Spinal cord (tissue), 9 donors: ENCODE measurements at regions not wholly inside any gene's neighbourhood (a gene's known extent, or its start where the extent isn't known, plus 50 kb on each side); places are given as distances from the start of the nearest gene placed in this dataset.

Source experiments
- DNase-seq, 6 donors: peaks; one replicate each; pipeline versions ENCODE4 v3.0.0 to v3.0.0-alpha.2; 2013 to 2015; ENCODE audit warnings: low spot score in 6 of 6, low read depth in 4 of 6
- H3K27ac ChIP-seq: one replicate; pipeline ENCODE4 v1.5.1; 2013; ENCODE audit warnings: low read depth, low read length, control low read depth
- H3K27me3 ChIP-seq: one replicate; pipeline ENCODE4 v1.6.1; 2013; ENCODE audit warnings: low read length; ENCODE audit not compliant: control insufficient read depth, insufficient read depth
- H3K36me3 ChIP-seq: one replicate; pipeline ENCODE4 v1.6.1; 2013; ENCODE audit warnings: low read length; ENCODE audit not compliant: control insufficient read depth, insufficient read depth
- H3K4me1 ChIP-seq: one replicate; pipeline ENCODE4 v1.6.1; 2013; ENCODE audit warnings: low read length; ENCODE audit not compliant: control insufficient read depth, insufficient read depth
- H3K4me3 ChIP-seq: one replicate; pipeline ENCODE4 v1.5.1; 2013; ENCODE audit warnings: low read depth, low read length, control low read depth
- H3K9me3 ChIP-seq: one replicate; pipeline ENCODE4 v1.6.1; 2013; ENCODE audit warnings: low read length; ENCODE audit not compliant: control insufficient read depth, insufficient read depth
- WGBS: methylation state at CpG from one replicate; pipeline ENCODE4 v1.1.5; 2013; ENCODE audit warnings: missing lambda C conversion rate; ENCODE audit not compliant: insufficient coverage; 5-methylcytosine and 5-hydroxymethylcytosine counted together
- donor health status: healthy.

- no peak for DNase-seq
- no peaks in the 10 kb centered on the region for H3K27me3 ChIP-seq
- WGBS = 76% methylated on average over 2 of the region's 4 CpGs
Measured at GRCh38 chr1:213423041-213423440, 372.0 kb downstream of the RPS6KC1 start.

DNA sequence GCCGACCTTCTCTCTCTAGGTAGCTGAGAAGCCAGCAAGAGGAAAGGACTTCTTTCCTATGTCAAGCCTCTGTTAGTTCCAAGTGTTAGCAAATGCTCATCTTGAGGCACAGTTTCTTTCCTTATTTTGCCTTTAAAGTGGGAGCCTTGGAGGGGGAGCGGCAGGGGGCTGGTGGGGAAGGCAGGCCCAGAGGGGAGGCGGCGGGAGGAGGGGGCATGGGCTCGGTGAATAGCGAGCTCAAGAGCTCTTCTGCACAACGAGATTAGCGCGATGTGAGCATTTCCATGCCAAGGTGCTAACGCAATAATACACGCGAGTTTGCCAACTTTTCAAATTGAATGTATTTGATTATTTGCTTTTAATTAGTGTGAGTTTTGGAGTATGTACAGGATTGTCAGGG, 372.6 kb downstream of the RPS6KC1 start:
- 42% methylated on average over 7 of the region's 12 CpGs for WGBS
- Histone ChIP-seq H3K27me3 (no peaks in the 10 kb centered on the region), H3K4me3 (no peak overlapping the region), H3K9me3 (no peaks in the 10 kb centered on the region), H3K36me3 (no peaks in the 10 kb centered on the region), H3K27ac (no peak overlapping the region), H3K4me1 (peaks cover 15% of the 10 kb centered on the region)
- peak in 2 of 6 donors; percentile 28 to 49 for DNase-seq

More at GRCh38 chr1:213423041-213423440, 372.0 kb downstream of the RPS6KC1 start:
- Histone ChIP-seq H3K36me3 (no peaks in the 10 kb centered on the region), H3K4me1 (peaks cover 15% of the 10 kb centered on the region), H3K9me3 (no peaks in the 10 kb centered on the region), H3K4me3 (no peak overlapping the region), H3K27ac (no peak overlapping the region)

- Histone ChIP-seq H3K27me3 (no peaks in the 10 kb centered on the region), H3K27ac (no peak overlapping the region), H3K4me1 (peaks cover 15% of the 10 kb centered on the region), H3K36me3 (no peaks in the 10 kb centered on the region), H3K4me3 (no peak overlapping the region), H3K9me3 (no peaks in the 10 kb centered on the region)
- DNase-seq = peak in 2 of 6 donors; percentile 63 to 90
- WGBS = 90% methylated on average over 13 of the region's 20 CpGs
Measured at GRCh38 chr1:213425376-213426030, 374.5 kb downstream of the RPS6KC1 start.

DNA sequence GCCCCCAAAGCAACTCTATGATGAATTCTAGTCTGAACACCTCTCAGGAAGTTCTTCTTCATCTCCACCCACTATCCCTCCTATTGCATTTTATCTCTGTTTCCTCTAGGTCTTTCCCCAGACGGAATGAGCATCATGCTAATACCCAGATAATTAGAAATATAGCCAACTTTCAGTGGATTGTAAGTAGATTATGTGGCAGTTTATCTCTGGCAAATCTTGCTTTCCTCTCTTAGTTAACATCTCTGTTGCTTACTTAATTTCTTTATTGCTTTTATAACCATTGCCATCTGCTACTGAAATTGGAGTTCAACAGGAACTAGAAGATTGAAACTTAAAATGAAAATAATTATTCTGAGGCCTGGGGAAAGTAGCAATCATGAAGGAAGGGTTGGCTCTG, 378.6 kb downstream of the RPS6KC1 start:
- peak in 1 of 6 donors; percentile 33 for DNase-seq
- Histone ChIP-seq H3K9me3 (peaks cover 2% of the 10 kb centered on the region), H3K36me3 (no peaks in the 10 kb centered on the region), H3K4me3 (no peak overlapping the region), H3K27me3 (no peaks in the 10 kb centered on the region), H3K27ac (no peak overlapping the region), H3K4me1 (peaks cover 3% of the 10 kb centered on the region)
- WGBS = no CpG with 5 or more reads among the region's 1 CpG

GRCh38 chr1:213435715-213436114, 384.7 kb downstream of the RPS6KC1 start:
- Histone ChIP-seq H3K4me1 (no peaks in the 10 kb centered on the region), H3K36me3 (no peaks in the 10 kb centered on the region), H3K9me3 (peaks cover 2% of the 10 kb centered on the region), H3K27ac (no peak overlapping the region), H3K27me3 (no peaks in the 10 kb centered on the region), H3K4me3 (no peak overlapping the region)
- DNase-seq = peak in 1 of 6 donors; percentile 18
- WGBS = no CpG with 5 or more reads among the region's 1 CpG

DNA sequence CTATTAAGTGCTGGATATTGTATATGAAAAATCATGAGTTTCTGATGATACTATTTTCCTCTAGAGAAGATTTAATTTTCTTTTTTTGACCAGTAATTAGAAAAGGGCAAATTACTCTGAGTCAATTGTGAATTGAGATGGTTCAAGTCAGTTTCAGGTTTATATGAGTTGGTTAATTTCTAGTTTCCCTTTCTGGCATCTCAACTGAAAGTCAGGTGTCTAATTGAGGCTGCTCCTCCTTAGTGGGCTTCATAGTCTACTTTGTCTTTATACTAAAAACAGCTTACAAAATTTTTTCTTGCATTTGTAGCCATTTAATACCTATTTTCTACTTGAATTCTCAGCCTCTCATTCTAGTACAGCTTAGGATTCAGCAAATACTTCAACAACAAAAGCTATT, 387.3 kb downstream of the RPS6KC1 start:
- H3K27me3 ChIP-seq = no peaks in the 10 kb centered on the region
- no peak overlapping the region for H3K4me3 ChIP-seq
- no peaks in the 10 kb centered on the region for H3K4me1 ChIP-seq
- no peak overlapping the region for H3K27ac ChIP-seq
- no peak for DNase-seq
- peaks cover 2% of the 10 kb centered on the region for H3K9me3 ChIP-seq
- no peaks in the 10 kb centered on the region for H3K36me3 ChIP-seq

GRCh38 chr1:213439703-213440102, 388.7 kb downstream of the RPS6KC1 start:
- DNase-seq = no peak
- 100% methylated on average over 1 of the region's 2 CpGs for WGBS
- Histone ChIP-seq H3K27ac (no peak overlapping the region), H3K4me1 (no peaks in the 10 kb centered on the region), H3K27me3 (no peaks in the 10 kb centered on the region), H3K36me3 (no peaks in the 10 kb centered on the region), H3K9me3 (no peaks in the 10 kb centered on the region), H3K4me3 (no peak overlapping the region)

DNA sequence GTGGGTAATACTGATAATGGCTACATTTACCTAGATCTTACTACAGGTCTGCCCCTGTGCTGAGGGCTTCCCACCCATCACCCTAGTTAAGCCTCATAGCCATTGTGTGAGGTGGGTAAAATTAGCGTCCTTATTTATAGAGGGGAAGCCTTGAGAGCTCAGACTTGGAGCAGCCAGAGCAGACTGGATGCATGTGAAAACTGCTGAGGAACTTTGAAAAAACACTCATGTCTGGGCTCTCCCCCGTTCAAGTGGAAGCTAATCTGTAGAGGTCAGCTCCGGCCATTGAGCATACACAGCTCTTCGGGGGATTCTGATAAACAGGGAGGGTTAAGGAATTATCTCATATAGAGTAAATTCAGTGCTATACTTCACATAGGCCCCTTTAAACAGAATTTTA, 389.7 kb downstream of the RPS6KC1 start:
- DNase-seq = no peak
- no peaks in the 10 kb centered on the region for H3K36me3 ChIP-seq
- H3K4me3 ChIP-seq = no peak overlapping the region
- no peaks in the 10 kb centered on the region for H3K27me3 ChIP-seq
- no peaks in the 10 kb centered on the region for H3K9me3 ChIP-seq
- no peak overlapping the region for H3K27ac ChIP-seq
- H3K4me1 ChIP-seq = no peaks in the 10 kb centered on the region
- 0% methylated on average over 1 of the region's 4 CpGs for WGBS

DNA sequence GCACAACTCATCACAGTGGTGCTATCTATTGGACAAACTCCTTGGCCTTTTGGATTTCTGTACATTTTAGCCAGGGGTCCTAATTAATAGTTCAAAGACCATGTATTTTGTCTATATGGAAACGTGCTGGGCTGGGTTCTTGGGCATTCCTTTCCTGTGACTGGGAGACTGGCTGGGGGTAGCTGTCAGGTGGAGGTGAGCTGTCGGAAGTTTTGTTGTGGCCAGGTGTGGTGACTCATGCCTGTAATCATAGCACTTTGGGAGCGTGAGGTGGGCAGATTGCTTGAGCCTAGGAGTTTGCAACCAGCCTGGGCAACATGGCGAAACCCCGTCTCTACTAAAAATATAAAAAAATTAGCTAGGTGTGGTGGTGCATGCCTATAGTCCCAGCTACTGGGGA, 392.4 kb downstream of the RPS6KC1 start:
- 33% methylated on average over 1 of the region's 5 CpGs for WGBS
- Histone ChIP-seq H3K27me3 (no peaks in the 10 kb centered on the region), H3K9me3 (no peaks in the 10 kb centered on the region), H3K4me1 (no peaks in the 10 kb centered on the region), H3K36me3 (no peaks in the 10 kb centered on the region), H3K27ac (no peak overlapping the region), H3K4me3 (no peak overlapping the region)
- DNase-seq = no peak

DNA sequence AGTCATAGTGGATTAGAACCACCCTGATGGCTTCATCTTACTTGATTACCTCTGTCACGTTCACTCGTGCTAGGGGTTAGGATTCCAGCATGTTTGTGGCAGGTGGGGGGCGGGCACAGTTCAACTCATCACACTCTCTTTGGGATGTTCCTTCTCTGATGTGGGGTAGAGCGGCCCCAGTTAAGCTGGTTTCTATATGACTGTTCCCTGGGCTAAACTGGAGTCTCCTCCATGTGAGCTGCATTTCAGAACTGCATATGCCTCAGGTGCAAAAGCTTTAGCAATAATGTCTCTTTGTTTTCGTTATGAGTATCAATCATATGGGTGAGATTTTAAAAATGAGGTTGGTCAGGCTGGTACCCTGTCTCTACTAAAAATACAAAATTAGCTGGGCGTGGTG, 393.2 kb downstream of the RPS6KC1 start:
- H3K4me1 ChIP-seq = peaks cover 4% of the 10 kb centered on the region
- WGBS = no CpG with 5 or more reads among the region's 6 CpGs
- H3K9me3 ChIP-seq = no peaks in the 10 kb centered on the region
- H3K27ac ChIP-seq = no peak overlapping the region
- H3K27me3 ChIP-seq = no peaks in the 10 kb centered on the region
- H3K36me3 ChIP-seq = no peaks in the 10 kb centered on the region
- no peak overlapping the region for H3K4me3 ChIP-seq
- no peak for DNase-seq
